HG03469 (cell line): ENCODE measurements at regions not wholly inside any gene's neighbourhood (a gene's known extent, or its start where the extent isn't known, plus 50 kb on each side); places are given as distances from the start of the nearest gene placed in this dataset.

Experiments
- ATAC-seq: cut with Tn5 transposase; IDR thresholded peaks from one replicate; pipeline ENCODE4 v1.9.1; 2021; ENCODE audit warnings: mild to moderate bottlenecking, moderate library complexity, moderate number of reproducible peaks; ENCODE audit not compliant: unreplicated experiment

- ATAC-seq, result no peak
Measured at GRCh38 chr1:83689921-83690868, 308.7 kb downstream of the TTLL7 start.

DNA sequence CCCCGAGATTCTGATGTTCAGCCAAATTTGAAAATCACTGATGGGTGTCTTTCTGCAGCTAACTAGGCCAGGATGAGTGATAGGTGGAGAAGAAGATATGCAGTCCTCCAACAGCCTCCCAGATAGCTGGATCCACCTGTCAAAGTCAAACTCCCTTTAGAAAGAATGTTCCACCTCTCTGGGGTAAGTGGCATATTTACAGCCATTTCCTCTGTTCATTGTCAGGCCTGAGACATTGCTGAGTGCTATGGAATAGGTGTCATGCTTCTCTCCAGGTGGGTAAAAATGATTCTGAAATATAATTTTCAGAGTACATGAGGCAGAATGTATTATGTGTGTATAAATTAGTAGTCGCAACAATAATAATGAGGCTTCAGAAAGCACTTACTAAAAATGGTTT, 316.8 kb downstream of the TTLL7 start:
- ATAC-seq, result no peak

GRCh38 chr1:83676106-83676505, 322.8 kb downstream of the TTLL7 start:
- ATAC-seq, result no peak

- peak; percentile 76 for ATAC-seq
Measured at GRCh38 chr1:83673312-83673711, 325.6 kb downstream of the TTLL7 start.

DNA sequence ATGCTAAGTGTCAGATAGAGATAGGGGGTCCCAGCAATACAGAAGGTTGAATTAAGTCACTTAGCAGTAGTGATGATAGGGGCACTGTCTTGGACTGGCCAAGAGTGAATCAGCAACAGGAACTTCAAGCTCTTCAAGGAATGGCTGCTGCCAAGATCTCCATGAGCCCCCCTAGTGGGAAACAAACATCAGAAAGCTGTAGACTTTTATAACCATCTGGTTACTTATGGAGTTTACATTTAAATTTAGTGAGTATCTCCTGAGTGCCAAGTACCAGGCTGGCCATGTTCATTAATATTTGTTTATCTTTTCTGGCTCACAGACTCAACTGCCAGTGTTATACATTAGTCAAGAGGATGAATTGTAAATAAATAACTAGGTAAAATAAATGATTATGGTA, 327.3 kb downstream of the TTLL7 start:
- ATAC-seq, result no peak

- ATAC-seq, result no peak
Measured at GRCh38 chr1:83670909-83671565, 327.9 kb downstream of the TTLL7 start.

- ATAC-seq, result no peak
Measured at GRCh38 chr1:83641796-83642443, 357.0 kb downstream of the TTLL7 start.

DNA sequence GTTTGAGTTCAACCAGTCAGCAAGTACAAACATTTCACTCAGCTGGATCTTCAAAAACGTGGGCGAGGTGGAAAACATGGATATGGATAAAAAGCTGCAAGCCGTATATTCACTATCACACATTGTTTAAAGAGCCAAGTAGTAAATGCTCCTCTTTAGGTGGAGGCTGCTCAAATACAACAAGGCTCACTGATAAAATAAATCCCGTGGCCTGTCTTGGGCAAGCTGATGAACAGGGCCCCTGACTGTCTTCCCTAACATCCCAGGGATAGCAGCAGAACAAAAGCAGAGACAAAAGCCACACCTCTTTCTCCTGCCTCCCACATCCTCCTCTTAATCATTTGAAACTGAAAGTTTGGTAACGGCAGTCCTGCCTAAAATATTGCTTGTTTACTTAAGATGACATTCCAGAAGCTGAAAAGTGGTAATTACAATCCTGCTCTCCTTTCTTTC, 357.7 kb downstream of the TTLL7 start:
- no peak for ATAC-seq

DNA sequence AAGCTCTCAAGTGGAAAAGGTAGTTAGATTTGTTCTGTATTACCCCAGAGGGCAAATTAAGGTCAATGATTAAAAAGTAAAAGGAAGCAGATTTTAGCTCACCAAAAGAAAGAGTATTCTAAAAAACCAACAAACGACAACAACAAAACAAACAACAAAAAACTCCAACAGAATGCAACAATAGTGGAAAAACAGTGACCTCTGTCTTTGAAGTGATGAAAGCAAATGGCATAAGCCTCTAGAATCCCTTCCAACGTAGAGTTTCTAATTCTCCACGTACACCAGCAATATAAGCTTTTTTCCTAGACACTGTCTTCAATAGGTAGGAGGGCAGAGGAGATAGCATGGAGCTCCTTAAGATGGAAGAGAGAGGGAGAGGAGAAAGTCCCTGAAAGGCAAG, 359.1 kb downstream of the TTLL7 start:
- no peak for ATAC-seq

DNA sequence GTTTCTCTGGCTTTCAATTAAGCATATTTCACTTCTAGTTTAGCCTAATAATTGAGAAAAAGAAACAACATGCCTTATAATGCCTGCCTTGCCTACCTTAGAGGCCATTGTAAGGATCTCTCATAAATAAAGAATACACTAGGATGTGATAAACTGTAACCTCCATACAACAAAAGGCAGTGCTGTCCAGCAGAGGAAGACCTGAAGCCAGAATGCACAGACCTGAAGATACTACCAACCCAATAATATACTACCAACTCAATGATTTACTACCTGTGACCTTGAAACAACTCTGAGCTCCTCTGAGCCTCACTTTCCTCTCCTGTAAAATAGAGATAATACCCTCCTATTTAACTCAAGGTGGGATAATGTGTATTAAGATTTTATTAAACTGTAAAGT, 361.3 kb downstream of the TTLL7 start:
- no peak for ATAC-seq

DNA sequence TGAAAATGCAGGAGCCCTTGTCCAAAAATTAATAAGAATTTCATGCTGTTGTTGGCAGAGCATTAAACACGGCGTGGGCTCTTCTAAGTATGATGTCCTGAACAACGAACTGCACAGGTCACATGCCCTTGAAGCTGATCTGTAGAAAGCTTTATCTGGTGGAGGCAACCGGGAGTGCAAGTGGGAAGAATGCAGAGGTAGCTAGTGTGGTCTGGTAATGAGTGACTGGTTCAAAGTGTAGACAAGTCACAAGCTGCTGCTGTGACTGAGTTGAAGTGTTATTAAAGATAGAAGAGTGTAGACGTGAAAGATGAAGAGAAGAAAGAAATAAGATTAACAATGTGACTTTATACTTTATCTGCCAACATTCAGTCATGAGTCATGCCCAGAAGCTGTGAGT, 361.9 kb downstream of the TTLL7 start:
- ATAC-seq, result no peak

DNA sequence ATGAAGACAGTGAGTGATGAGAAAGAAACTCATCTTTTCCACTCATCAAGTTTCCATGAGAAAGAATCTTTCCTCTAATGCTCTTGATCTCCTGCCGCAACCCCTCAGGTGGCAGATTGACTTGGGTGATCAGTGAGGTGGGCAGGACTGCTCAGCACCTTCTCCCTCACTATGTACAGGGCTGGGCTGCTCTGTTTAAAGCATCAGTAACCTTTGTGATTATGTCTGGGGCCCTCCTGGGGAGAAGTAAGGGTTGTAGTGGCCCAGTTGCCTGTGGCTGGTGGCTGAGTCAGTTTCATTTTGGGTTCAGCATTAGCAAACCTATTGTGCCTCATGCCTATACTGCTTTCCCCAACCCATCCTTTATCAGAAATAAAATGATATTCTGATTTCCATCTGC, 366.0 kb downstream of the TTLL7 start:
- ATAC-seq, result no peak

DNA sequence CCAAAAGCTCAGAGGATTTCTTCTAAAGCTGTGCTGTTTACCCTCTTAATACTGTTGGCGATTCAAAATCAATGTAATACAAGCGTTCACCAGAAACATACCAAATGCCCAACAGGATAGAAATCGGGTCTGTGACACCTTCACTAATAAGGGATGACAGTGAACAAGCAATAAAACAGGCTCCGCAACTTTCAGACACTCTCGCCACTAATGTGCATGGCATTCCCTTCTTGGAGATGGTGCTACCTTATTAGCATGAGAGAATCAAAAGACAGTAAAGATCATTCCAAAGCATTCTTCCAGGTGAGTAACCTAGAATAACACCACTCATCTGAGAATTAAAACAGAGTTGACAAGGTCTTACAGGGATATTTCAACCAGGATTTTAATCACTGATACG, 367.1 kb downstream of the TTLL7 start:
- ATAC-seq, result no peak

- no peak for ATAC-seq
Measured at GRCh38 chr1:83627045-83627444, 371.9 kb downstream of the TTLL7 start.

- ATAC-seq, result no peak
Measured at GRCh38 chr1:83626603-83627002, 372.3 kb downstream of the TTLL7 start.

GRCh38 chr1:83625646-83626045, 373.3 kb downstream of the TTLL7 start:
- no peak for ATAC-seq

- no peak for ATAC-seq
Measured at GRCh38 chr1:83620016-83620415, 378.9 kb downstream of the TTLL7 start.

GRCh38 chr1:83619170-83619896, 379.6 kb downstream of the TTLL7 start:
- ATAC-seq, result no peak

DNA sequence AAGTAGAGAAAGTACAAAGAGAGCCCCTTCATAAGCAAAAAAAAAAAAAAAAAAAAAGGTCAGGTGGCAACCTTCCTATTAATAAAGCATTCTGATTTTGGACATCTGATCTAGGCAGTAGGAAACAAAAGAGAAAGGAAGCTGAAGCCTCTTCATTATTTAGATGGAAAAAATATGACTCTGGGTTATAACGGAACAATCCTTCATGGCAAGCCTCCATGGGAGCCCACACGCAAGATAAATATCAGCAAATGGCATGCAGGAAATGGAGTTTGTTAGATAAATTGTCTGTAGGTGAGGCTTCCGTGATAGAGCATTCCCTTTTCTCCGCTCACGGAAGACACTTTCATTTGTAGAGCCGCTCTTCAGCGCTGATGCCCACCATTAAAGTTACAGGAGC, 381.0 kb downstream of the TTLL7 start:
- ATAC-seq, result no peak

DNA sequence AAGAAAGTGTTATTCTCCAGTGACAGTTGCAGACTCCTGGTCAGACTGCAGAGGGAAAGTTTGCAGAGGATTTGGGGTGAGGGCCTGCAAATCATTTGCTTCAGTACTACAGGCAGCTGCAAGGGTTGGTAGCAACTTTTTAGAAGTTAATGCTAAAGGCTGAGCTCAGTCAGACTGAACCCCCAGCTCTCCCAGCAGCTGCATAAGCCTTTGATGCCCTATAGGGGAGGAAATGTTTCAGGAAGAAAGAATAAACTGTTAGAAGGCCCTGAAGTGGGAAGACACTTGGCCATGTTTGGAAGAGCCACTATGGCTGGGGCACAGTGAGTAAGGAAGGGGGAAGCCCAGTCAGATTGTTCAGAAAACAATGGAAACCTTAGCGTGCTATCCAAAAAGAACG, 383.6 kb downstream of the TTLL7 start:
- ATAC-seq, result no peak

DNA sequence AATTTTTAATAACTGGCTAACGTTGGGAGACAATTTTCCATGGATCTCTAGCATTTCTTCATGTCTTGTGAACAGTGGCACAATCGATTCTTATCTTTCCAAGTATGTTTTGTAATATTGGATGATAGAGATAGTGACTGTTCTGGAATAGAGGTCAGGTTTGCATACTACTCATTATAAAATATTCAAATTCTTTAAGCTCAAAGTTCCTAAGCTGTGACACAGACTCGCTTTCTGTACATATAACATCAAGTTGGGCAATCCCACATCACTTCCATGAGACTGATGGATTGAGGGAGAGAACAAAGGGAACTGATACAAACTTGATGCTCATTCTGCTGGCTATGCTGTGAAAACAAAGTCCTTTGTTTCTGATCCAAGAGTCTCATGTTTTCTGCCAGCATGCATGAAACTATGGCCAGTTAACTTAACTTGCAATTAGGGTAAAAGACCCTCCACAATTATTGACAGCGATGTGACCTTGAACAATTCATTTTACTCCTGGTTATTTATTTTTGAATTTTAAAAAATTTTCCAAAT, 392.4 kb downstream of the TTLL7 start:
- no peak for ATAC-seq
